Memory B cell (primary cell): ENCODE measurements at regions not wholly inside any gene's neighbourhood (a gene's known extent, or its start where the extent isn't known, plus 50 kb on each side); places are given as distances from the start of the nearest gene placed in this dataset.

Experiments used
- ATAC-seq: fragments of 150-1000 bp; cut with Tn5 transposase; 2 replicates; pipeline ENCODE4 v1.10.0; 2021; ENCODE audit warnings: low read depth, mild to moderate bottlenecking, moderate library complexity
- DNase-seq, 2 donors: peaks; one replicate each; pipeline ENCODE4 v3.0.0; 2022; ENCODE audit warnings: low spot score in 2 of 2
- H3K27ac Mint-ChIP-seq: one replicate; pipeline ENCODE4 v1.8.0; 2022; ENCODE audit warnings: mild to moderate bottlenecking, moderate library complexity, mixed read lengths
- H3K27me3 Mint-ChIP-seq: one replicate; pipeline ENCODE4 v1.8.0; 2022; ENCODE audit warnings: mixed read lengths
- H3K36me3 Mint-ChIP-seq: one replicate; pipeline ENCODE4 v1.8.0; 2022; ENCODE audit warnings: mild to moderate bottlenecking, mixed read lengths
- H3K4me1 Mint-ChIP-seq: one replicate; pipeline ENCODE4 v1.8.0; 2022; ENCODE audit warnings: mixed read lengths
- H3K4me3 Mint-ChIP-seq: one replicate; pipeline ENCODE4 v1.8.0; 2022; ENCODE audit warnings: mild to moderate bottlenecking, moderate library complexity, mixed read lengths
- H3K9me3 Mint-ChIP-seq: one replicate; pipeline ENCODE4 v1.8.0; 2022; ENCODE audit warnings: mixed read lengths

DNA sequence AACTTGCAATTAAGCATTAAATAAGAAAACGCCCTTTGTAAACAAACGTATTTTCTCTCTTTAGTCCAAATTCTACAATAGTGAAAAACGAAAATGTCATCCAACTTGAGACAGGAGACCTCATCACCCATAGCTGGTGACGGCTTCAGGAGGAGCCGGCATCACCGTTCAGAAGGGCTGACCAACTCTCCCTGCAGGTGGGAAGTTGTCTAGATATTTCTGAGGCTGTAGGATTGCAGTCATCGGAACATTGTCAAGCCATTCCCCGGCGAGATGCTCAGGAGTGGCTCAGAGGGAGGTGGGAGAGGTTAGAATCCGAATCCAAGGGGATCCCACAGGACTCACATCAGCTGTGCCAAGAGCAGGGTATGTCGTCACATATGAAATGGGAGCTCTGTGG is 76.7 kb downstream of the RBFOX3 start:
- ATAC-seq = no peak
- H3K4me1 Mint-ChIP-seq = no peaks in the 10 kb centered on the region

DNA sequence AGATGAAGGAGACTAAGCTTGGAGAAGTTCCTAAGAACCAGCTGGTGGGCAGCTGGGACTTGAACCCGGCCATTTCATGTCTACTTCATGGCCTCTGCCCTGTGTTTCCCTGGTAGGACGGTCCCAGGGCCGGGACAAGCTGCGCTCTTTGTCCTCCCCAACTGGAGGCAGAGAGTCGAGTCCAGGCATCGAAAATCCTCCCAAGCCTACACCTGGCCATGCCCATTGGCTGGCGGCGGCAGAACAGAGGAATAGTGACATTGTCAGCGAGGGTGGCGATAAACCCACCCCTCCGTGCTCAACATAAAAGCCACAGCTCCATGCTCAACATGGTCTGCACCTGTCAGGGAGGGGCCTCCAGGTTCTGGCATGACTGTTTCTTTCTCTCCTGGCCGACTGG is 77.7 kb downstream of the RBFOX3 start:
- Mint-ChIP-seq H3K4me1 (no peaks in the 10 kb centered on the region), H3K36me3 (no peaks in the 10 kb centered on the region), H3K9me3 (no peaks in the 10 kb centered on the region), H3K27me3 (peaks cover 10% of the 10 kb centered on the region), H3K27ac (no peak overlapping the region), H3K4me3 (no peak overlapping the region)
- ATAC-seq (no peak), DNase-seq (no peak)

More for the DNA sequence above, 76.7 kb downstream of the RBFOX3 start:
- H3K27ac Mint-ChIP-seq = no peak overlapping the region
- no peaks in the 10 kb centered on the region for H3K9me3 Mint-ChIP-seq
- DNase-seq = no peak
- H3K4me3 Mint-ChIP-seq = no peak overlapping the region
- no peaks in the 10 kb centered on the region for H3K36me3 Mint-ChIP-seq
- peaks cover 10% of the 10 kb centered on the region for H3K27me3 Mint-ChIP-seq

DNA sequence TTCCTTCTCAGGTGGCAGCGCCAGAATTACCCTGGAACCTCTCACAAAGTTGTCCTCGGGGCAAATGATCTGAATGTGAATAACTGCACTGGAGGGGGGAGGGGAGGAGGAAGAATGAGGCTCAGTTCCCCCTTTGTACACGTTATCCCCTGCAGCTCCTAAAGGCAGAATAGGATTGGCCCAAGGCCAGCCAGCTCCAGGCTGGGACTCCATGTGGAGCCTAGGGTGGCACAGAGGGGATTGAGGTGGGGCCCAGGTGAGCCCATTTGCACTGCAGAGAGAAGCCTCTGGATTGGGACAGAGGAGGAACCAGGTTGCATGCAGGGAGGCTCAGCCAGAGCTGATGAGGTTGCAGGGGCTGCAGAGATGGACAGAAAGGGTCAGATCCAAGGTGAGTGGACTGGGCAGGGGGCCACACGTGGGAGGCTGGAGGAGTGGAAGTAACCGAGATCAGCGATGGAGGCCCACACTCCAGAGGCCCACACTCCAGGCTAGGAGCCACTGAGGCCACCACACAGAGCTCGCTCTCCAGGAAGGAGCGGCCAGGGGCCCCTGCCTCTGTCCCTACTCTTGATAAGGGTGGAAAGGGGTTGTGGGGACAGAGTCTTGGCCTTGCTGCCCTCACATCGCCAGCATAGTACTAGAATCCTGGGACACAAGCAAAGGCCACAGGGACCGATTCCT is 78.6 kb downstream of the RBFOX3 start:
- Mint-ChIP-seq H3K36me3 (no peaks in the 10 kb centered on the region), H3K4me1 (no peaks in the 10 kb centered on the region), H3K27me3 (peaks cover 8% of the 10 kb centered on the region), H3K9me3 (no peaks in the 10 kb centered on the region), H3K4me3 (no peak overlapping the region), H3K27ac (no peak overlapping the region)
- DNase-seq (no peak), ATAC-seq (no peak)

DNA sequence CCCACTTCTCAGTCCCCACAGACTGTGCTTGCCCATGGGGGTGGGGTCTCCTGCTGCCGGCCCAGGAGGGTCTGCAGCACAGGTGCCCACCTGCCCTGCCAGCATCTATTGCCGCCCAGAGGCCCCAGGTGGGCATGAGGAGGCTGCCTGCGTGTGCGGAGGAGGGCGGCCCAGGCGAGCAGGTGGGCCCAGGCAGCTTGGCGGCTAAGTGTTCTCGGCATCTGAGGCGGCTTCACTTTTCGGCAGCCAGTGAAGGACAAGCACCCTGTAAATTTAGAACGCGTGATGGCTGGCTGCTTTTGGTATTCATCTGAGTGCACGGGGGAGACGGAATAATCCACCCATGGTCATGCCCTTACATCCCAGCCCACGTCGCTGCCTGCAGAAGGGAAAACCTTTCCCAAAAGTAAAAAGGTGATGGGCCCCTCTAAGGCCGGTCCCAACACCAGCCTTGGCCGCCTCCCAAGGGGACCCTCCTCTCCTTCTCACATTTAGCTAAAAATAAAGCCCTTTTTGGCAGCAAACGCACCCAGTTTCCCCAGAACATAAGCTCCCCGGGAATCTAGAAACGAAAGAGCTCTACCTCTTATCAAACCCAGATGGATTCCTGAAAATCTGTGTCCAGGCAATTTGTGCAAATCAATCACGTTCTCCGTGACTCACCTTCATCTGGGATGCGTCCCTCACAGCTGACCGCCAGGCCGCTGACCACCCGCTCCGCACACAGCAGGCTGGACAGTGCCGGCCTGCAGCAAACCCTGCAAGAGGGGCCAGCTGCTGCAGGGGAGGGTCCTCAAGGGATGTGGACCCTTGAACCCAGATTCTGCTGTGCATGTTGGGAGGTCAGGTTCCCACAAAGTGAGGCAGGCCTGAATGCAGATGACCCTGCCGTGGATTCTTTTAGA is 79.4 kb downstream of the RBFOX3 start:
- Mint-ChIP-seq H3K27me3 (peaks cover 10% of the 10 kb centered on the region), H3K36me3 (no peaks in the 10 kb centered on the region)

DNA sequence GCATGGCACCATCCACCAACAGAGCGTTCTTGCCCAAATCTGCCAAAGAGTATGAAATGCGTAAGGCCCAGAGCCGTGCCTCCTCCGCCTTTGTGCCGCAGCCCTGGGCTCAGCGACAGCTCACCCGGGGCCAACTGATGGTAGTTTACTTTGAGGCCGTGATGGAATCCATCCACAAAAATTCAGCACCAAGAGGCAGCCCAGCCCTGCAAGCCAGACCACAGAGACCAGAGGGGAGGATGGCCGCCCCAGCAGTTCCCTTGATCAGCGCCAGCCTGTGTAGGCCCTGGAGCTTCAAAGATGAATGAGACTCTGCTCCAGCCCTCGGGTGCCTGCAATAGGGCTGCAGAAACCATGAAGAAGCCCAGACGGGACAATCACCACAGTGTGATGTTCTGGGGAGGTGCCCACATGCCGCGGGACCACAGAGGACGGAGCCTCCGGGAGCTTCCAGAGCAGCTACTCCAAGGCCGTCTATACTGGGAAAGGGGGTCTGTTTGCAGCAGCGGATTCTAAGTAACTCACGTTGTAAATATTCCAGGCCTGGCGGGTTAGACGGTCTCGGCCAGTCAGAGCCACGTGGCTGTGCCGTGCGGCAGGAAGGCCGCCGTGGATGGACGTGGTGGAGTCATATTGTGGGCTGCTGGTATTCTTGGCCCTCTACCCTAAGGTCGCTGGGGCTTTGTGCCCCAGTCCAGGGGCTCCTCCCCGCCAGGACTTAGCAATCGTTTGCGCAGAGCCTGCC is 80.3 kb downstream of the RBFOX3 start:
- ATAC-seq (no peak), DNase-seq (no peak)
- H3K36me3 Mint-ChIP-seq = no peaks in the 10 kb centered on the region
- no peaks in the 10 kb centered on the region for H3K4me1 Mint-ChIP-seq
- H3K27me3 Mint-ChIP-seq = peaks cover 12% of the 10 kb centered on the region
- no peak overlapping the region for H3K27ac Mint-ChIP-seq
- H3K4me3 Mint-ChIP-seq = no peak overlapping the region
- H3K9me3 Mint-ChIP-seq = no peaks in the 10 kb centered on the region

More for the DNA sequence above, 79.4 kb downstream of the RBFOX3 start:
- no peak overlapping the region for H3K27ac Mint-ChIP-seq
- no peak for DNase-seq
- H3K4me1 Mint-ChIP-seq = no peaks in the 10 kb centered on the region
- ATAC-seq = no peak
- no peaks in the 10 kb centered on the region for H3K9me3 Mint-ChIP-seq
- no peak overlapping the region for H3K4me3 Mint-ChIP-seq

DNA sequence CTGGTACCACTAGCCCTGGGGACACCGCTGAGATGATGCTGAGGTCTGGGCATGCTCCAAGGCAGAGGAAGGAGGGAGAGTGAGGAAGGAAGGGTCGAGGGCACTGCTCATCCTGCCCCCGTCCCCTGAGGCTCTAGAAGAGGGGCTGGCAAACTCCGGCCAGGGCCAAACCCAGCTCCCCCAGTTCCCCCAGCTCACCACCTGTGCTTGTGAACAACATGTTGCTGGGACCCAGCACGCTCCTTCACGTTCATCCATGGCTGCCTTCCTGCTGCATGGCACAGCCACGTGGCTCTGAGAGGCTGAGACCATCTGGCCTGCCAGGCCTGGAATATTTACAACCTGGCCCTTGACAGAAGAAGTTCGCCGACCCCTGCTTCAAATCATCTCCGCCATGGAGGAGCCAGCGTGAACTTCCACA is 81.2 kb downstream of the RBFOX3 start:
- Mint-ChIP-seq H3K4me3 (no peak overlapping the region), H3K27ac (no peak overlapping the region), H3K9me3 (no peaks in the 10 kb centered on the region), H3K27me3 (peaks cover 12% of the 10 kb centered on the region), H3K4me1 (no peaks in the 10 kb centered on the region), H3K36me3 (no peaks in the 10 kb centered on the region)
- no peak for DNase-seq
- no peak for ATAC-seq

DNA sequence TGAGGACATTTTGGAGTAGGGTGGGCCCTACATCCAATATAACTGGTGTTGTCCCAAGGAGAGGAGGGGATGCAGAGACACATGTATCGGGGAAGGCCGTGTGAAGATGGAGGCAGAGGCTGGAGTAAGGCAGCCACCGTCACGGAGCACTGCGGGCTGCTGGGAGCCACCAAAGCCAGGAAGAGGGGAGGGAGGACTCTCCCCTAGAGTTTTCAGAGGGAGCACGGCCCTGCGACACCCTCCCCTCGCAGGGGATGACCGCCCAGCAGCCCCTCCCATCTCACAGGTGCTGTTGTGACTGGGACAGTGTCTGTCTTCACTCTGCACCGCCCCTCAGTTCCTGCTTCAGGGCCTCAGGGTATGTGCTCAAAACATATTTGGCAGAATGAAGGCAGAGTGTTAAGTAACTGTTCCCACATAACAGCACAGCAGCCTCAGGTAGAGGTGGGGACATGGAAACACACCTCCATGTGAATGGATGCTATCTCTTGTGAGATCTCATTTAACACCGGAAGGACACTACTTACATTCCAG is 82.2 kb downstream of the RBFOX3 start:
- Mint-ChIP-seq H3K27me3 (peaks cover 12% of the 10 kb centered on the region), H3K4me3 (no peak overlapping the region), H3K9me3 (no peaks in the 10 kb centered on the region), H3K27ac (no peak overlapping the region), H3K4me1 (no peaks in the 10 kb centered on the region), H3K36me3 (no peaks in the 10 kb centered on the region)
- ATAC-seq = no peak
- no peak for DNase-seq

DNA sequence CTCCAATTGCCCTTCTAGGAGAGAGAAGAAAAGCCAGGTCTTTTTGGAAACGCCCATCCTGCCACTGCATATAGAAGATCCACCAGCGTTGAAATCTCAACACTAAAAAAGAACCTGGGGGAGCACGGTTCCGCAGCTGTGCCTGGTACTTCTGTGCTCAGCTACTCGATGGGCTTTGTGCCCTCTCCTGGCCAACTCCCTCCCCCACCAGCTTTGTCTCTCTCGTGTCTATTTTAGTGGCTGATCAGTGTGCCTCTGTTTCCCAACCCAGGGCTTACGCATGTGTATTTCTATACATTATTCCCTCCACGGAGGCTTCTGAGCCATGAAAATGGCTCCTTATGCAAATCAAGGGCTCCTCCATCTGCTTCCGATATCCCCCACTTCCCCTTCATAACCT is 83.5 kb downstream of the RBFOX3 start:
- ATAC-seq = no peak
- Mint-ChIP-seq H3K9me3 (no peaks in the 10 kb centered on the region), H3K27me3 (peaks cover 12% of the 10 kb centered on the region), H3K4me3 (no peak overlapping the region), H3K4me1 (no peaks in the 10 kb centered on the region), H3K36me3 (no peaks in the 10 kb centered on the region), H3K27ac (no peak overlapping the region)
- no peak for DNase-seq

DNA sequence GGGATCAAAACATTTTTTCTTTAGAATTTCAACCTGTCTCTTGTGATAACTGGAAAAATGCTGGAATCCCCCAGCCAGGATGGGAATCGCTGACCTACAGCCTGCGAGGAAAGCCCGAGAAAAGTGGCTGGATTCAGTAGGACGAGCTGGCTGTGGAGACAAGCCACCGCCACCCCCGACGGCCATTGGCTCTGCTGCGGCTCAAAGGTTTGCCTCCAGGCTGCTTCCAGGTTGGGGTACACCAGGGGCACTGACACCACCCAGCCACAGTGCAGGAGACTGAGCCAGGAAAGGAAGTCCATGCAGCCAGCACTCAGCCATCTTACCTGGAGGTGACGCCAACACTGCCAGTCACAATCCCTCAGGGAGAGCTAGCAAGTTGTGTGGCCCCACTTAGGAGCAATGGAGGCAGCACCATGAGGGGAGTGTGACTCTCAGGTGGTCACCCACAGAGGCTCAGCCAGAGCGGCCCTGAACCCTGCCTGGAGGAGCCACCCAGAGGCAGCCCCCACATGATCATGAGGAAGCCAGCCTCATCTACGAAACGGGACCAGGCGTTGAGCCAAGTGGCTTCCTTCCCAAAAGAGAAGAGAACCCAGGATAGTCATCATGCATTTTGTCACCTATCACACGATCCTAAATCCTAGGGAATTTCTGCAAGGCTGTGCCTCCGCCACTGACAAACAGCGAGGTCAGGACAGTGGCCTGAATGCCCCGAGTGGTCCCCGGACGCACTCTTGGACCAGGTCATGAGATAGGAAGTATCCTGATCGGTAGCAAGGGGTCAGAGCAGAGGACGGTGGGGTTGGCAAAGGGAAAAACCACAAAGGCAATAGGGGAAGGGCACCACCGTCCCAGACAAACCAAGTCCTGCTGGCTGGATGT is 84.8 kb downstream of the RBFOX3 start:
- peaks cover 12% of the 10 kb centered on the region for H3K27me3 Mint-ChIP-seq
- ATAC-seq (no peak), DNase-seq (no peak)
- no peak overlapping the region for H3K4me3 Mint-ChIP-seq
- no peaks in the 10 kb centered on the region for H3K4me1 Mint-ChIP-seq
- H3K36me3 Mint-ChIP-seq = no peaks in the 10 kb centered on the region
- H3K9me3 Mint-ChIP-seq = no peaks in the 10 kb centered on the region
- no peak overlapping the region for H3K27ac Mint-ChIP-seq

DNA sequence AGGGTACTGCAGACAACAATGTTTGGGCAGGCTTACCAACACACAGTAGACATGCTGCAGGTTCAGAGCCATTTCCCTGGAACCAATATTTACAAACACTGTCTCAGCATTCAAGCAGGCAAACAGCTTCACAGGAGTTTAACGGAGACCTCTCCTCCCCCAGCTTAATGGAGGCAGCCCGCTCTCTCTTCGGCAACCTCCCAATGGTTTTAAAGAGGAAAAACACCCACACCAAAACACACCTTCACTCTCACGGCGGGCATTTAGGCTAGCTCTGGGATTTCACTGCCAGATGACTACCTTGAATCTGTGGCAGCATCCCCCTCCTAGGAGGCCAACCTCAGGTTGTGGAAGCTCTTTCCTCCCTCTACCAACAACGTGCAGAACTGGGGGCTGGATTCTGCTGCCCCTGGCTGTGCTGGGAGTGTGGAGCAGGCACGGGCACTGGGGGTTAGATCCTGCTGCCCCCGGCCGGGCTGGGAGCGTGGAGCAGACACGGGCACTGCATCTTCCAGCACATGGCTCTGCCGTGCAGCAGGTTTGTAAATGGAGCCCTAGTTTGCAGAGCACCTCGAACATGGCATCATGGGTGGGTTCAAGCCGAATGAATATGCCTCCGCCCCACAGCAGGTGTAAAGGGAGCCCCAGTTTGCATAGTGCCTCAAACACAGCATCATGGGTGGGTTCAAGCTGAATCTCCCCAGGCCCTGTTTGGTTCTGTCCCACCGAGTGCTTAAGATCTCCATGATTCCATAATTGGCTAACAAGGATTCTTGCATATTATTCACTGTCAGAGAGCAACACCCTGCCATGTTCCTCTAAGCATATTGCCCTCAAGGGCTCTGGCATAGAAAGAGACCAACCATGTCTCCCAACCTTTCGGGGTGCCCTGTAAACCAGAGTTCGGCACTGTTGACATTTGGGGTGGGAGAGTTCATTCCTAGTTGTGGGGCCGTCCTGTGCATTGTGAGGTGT is 86.4 kb downstream of the RBFOX3 start:
- H3K36me3 Mint-ChIP-seq = no peaks in the 10 kb centered on the region
- H3K4me1 Mint-ChIP-seq = no peaks in the 10 kb centered on the region
- peaks cover 12% of the 10 kb centered on the region for H3K27me3 Mint-ChIP-seq
- H3K4me3 Mint-ChIP-seq = no peak overlapping the region
- H3K27ac Mint-ChIP-seq = no peak overlapping the region
- DNase-seq (no peak), ATAC-seq (no peak)
- H3K9me3 Mint-ChIP-seq = no peaks in the 10 kb centered on the region

DNA sequence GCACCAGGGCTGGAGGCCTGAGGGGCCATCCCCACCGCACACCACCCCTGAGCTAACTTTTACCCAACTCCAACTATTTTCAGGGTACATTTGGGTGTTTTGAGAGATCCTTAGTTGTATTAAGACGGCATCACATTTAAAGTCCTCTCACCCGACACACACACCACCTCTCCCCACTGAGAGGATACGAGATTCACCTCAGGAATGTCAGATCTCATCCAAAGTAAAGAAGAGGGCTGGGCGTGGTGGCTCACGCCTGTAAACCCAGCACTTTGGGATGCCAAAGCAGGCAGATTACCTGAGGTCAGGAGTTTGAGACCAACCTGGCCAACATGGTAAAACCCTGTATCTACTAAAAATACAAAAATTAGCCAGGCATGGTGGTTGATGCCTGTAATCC is 88.4 kb downstream of the RBFOX3 start:
- Mint-ChIP-seq H3K27ac (no peak overlapping the region), H3K4me3 (no peak overlapping the region), H3K36me3 (no peaks in the 10 kb centered on the region), H3K9me3 (no peaks in the 10 kb centered on the region), H3K27me3 (peaks cover 7% of the 10 kb centered on the region), H3K4me1 (no peaks in the 10 kb centered on the region)
- no peak for DNase-seq
- no peak for ATAC-seq

DNA sequence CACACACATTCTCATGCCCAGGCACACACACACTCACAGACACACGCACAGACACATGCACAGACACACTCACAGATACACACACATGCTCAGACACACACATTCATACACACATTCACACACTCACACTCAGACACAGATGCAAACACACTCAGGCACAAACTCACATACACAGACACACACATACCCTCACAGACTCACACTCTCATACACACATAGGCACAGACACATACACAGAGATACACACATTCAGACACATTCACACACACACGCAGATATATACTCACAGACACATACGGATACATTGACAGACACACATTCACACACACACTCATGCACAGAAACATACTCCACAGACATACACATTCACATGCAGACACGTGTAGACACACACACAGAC is 89.6 kb downstream of the RBFOX3 start:
- H3K4me3 Mint-ChIP-seq = no peak overlapping the region
- H3K9me3 Mint-ChIP-seq = no peaks in the 10 kb centered on the region
- H3K4me1 Mint-ChIP-seq = no peaks in the 10 kb centered on the region
- peaks cover 3% of the 10 kb centered on the region for H3K27me3 Mint-ChIP-seq
- no peaks in the 10 kb centered on the region for H3K36me3 Mint-ChIP-seq
- ATAC-seq (no peak), DNase-seq (no peak)
- no peak overlapping the region for H3K27ac Mint-ChIP-seq
